HK-2 (cell line): ENCODE measurements at regions not wholly inside any gene's neighbourhood (a gene's known extent, or its start where the extent isn't known, plus 50 kb on each side); places are given as distances from the start of the nearest gene placed in this dataset.
A peak's percentile ranks its signal among the peaks of the same experiment; 100 is the strongest.
"Not testable (repeated sequence)": the region's sequence is repeated elsewhere in the genome, so short reads cannot be mapped to it uniquely, and the experiment has no call there.

Experiments used
- DNase-seq: peaks from one replicate; pipeline ENCODE4 v3.0.0-alpha.2; 2018; ENCODE audit not compliant: unreplicated experiment

- DNase-seq, result no peak
These were observed 57.7 kb downstream of the SOX3 start for GRCh38 chrX:140447150-140447549.

- DNase-seq, result no peak
These were observed 64.0 kb downstream of the SOX3 start for GRCh38 chrX:140440876-140441275.

DNA sequence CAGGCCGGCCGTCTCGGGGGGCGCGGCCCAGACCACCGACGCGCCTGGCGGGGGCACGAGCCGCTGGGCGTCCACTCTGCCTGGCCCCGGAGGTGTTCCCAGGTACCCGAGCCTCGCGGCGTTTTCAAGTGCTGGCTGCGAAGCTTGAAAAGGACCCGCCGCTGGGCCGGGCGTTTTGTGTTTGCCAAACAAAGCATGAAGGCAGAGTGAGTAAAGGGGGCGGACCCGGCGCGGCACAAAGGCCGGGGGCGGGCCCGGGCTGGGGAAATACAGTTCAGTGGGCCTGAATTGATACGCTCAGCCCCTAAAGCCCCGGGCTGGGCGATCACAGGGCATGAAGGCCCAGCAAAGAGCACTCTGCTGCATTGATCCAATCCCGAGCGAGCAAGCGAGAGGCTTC is 65.4 kb downstream of the SOX3 start:
- DNase-seq, result peak; percentile 1

- DNase-seq, result no peak
These were observed 70.5 kb downstream of the SOX3 start for GRCh38 chrX:140434347-140434746.

- DNase-seq, result no peak
These were observed 71.3 kb downstream of the SOX3 start for GRCh38 chrX:140433582-140433981.

DNA sequence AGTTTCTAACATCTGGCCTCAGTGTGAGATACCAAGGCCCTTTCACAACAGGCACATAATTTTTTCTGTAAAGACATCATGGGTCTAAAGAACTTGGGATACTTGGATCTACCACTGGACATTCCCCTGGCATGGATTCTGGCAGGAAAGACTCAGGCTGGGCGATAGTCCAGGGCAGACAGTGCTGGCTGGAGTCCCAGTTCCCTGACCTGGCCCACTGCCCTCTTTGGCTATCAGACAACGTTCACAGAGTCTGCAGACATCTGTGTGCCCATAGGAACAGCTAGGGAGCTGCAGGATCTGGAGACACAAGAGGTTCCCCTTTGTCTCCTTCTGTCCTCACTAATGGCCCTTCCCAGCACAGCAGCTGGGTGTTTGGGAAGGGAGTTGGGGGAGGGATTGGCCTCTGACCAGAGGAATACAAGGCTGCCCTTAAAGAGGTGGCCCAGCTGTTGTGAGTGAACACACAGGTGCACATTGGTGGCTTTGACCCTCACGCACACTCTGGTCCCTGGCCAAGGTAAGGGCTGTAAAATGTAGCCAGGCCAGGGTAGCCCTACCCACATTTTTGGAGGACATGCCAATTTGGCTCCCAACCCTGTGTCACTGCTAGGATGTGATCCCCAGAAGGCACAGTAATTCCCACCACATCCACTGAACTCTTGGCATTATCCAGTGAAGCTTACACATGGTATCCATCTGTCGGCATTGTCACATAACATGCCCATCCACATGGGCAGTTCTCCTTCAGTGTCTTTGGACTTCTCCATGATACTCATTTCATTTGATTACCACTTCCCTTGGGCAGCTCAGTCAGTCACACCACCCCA is 72.3 kb downstream of the SOX3 start:
- no peak for DNase-seq

DNA sequence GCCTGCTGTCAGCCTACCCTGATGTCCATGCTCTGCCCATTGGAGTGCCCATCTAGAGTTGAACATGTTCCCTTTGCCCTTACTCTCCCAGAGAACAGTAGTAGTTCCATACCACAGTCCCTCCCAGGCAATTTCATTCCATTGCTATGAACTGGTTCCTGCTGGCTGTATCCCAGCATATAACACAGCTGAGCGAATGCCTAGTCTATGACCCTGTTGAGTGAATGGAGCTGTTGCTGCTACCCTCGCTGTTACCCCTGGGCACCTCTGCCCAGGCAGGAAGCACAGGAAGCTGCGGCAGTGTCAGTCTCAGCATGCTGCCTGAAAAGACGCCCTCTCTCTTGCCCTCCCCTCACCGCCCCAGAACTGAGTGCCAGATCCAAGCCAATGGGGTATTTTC is 73.3 kb downstream of the SOX3 start:
- DNase-seq, result no peak

- no peak for DNase-seq
These were observed 79.0 kb downstream of the SOX3 start for GRCh38 chrX:140425712-140426395.

DNA sequence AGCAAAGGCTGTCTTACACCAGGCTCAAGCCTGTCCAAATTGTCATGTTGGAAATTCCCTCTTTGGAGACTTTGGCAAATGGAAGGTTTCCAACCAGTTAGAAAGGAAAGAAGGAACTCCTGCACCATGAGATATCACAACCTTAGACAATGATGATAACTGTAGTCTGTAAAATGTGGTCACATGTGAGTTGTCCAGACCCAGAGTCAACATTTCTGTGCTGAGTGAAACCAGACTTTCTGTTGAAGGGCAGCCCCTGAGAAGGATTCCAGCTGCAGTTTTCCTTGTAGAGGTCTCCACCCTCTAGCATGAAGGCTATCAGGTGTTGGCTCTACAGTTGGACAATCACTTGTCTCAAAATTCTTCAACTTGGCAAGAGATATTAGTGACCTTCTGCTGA is 82.4 kb downstream of the SOX3 start:
- DNase-seq, result no peak

GRCh38 chrX:140402131-140402530 is 102.7 kb downstream of the SOX3 start:
- not testable (repeated sequence) for DNase-seq

GRCh38 chrX:140396326-140396725 is 108.5 kb downstream of the SOX3 start:
- not testable (repeated sequence) for DNase-seq

DNA sequence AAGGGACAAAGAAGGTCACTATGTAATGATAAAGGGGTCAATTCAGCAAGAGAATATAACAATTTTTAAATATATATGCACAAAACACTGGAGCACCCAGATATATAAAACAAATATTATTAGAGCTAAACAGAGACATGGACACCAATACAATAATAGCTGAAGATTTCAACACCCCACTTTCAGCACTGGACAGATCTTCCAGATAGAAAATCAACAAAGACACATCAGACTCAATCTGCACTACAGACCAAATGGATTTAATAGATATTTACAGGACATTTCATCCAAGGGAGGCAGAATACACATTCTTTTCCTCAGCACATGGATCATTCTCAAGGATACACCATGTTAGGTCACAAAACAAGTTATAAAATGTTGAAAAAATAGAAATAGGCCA is 111.4 kb downstream of the SOX3 start:
- DNase-seq, result no peak

GRCh38 chrX:140391313-140391712 is 113.6 kb downstream of the SOX3 start:
- DNase-seq, result no peak

DNA sequence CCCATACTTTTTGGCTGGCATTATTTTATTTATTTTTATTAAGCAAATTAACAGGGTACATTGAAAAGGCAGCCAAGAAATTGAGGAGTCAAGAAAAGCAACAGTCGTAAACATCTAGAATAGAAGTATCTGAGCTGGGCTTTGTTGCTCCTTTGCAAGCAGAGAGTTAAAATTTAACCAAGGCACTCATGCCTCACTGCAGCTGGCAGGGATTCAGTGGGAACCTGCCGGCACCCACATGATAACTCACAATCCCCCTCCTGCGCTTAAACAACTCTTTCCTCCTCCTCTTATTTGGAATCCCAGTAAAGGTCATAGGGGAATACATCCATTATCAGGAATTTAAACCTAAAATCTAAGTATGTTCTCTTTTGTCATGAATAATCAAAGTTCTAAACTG is 115.5 kb downstream of the SOX3 start:
- DNase-seq, result no peak

GRCh38 chrX:140362861-140363260 is 142.0 kb downstream of the SOX3 start:
- DNase-seq, result no peak

GRCh38 chrX:140360924-140361323 is 143.9 kb downstream of the SOX3 start:
- no peak for DNase-seq

GRCh38 chrX:140360284-140360683 is 144.6 kb downstream of the SOX3 start:
- DNase-seq, result no peak

- DNase-seq, result no peak
These were observed 148.9 kb downstream of the SOX3 start for GRCh38 chrX:140355922-140356321.

DNA sequence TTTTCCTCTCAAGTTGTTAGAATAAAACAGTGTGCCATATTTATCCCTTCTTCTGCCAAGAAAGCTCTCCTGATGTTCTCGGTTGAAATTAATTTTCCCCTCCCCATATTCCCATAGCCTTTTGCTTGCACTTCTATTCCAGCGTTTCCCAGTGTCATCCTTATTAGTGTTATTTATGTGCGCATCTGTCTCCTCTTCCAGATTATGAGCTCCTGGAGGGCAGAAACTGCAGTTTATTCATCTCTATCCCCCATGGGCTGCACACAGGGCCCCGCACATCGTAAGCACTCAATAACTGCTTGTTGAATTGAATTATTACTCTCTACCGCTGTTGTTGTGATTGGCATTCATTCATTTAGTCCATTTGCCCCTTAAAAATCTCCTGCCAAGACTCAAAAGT is 149.4 kb downstream of the SOX3 start:
- DNase-seq, result no peak

GRCh38 chrX:140354431-140355120 is 150.3 kb downstream of the SOX3 start:
- no peak for DNase-seq

DNA sequence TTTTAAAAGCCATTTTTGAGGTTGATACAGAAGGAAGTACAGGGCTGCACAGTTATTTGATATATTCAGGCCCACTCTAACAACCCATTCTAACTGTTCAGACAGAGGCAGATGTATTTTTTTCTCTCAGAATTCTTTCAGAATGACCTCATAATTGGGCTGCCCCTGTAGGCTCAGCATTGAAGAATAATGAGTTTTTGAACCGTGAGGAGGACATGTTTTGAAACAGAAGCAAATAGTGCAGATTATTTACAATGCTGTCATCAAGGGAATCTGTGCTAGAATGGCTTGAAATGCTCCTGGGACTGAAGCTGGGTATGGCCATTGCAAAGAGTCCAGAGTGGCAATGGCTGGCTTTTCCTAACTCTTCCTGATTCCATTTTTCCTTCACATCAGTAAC is 158.1 kb downstream of the SOX3 start:
- DNase-seq, result no peak

DNA sequence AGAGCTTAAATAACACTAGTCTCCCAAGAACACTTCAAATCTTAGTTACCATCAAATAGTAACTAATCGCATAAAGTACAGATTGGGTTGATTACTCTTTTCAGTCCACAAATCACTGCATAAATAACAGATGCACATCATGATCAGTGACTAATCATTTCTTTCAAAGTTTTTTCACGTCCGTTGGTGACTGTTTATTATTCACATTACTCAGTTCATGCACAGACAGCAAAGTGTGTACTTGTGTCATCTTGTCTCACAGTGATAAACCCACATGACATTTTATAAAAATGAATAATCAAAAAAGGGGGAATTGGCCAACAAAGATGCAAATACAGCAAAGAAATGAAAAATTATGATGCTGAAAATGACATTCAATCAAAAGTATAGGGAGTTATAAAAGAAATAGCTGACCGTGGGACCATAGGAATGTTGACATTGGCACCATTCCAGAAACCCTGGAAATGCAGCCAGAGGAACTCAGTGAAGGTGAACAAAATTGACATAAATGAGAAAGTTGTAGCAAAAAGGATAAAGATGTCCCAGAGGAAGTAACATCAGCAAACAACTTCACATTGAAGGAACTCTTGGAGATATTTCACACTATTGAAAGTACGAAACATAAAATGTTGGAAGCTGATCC is 161.5 kb downstream of the SOX3 start:
- DNase-seq, result no peak
